ENCODE measurements at regions not wholly inside any gene's neighbourhood (a gene's known extent, or its start where the extent isn't known, plus 50 kb on each side); places are given as distances from the start of the nearest gene placed in this dataset.
A peak's percentile ranks its signal among the peaks of the same experiment; 100 is the strongest.

GRCh38 chr6:40899684-40900155 is 139.3 kb downstream of the UNC5CL start (continued):
- TF ChIP-seq PAXIP1 (CRISPR knock-in tag; conservative IDR thresholded peaks at IDR 0.05) (peak; percentile 96), MIXL1 (CRISPR knock-in tag; IDR thresholded peaks at IDR 0.05) (0 out of 2 replicates have a peak, but pooled peaks have one; percentile 28), ZNF672 (CRISPR knock-in tag; IDR thresholded peaks at IDR 0.05) (no peak), STAG1 (CRISPR knock-in tag; IDR thresholded peaks at IDR 0.05) (no peak; the same call in 1 of the 2 replicates), ZNF335 (CRISPR knock-in tag; IDR thresholded peaks at IDR 0.05) (peak; percentile 92), RXRA (CRISPR knock-in tag; IDR thresholded peaks at IDR 0.05) (peak; percentile 94), HMG20B (CRISPR knock-in tag; conservative IDR thresholded peaks at IDR 0.05) (peak; percentile 73; the same call in 1 of the 2 replicates), ELF3 (CRISPR knock-in tag; IDR thresholded peaks at IDR 0.05) (no peak), ZBTB26 (CRISPR knock-in tag; IDR thresholded peaks at IDR 0.05; ENCODE audit: borderline replicate concordance) (no peak), ZMYM3 (CRISPR knock-in tag; IDR thresholded peaks at IDR 0.05) (peak; percentile 29), GATAD1 (CRISPR knock-in tag; IDR thresholded peaks at IDR 0.05) (peak; percentile 44; the same call in 1 of the 2 replicates), STAT6 (CRISPR knock-in tag; IDR thresholded peaks at IDR 0.05; ENCODE audit: borderline replicate concordance) (peak; percentile 69; the same call in 1 of the 2 replicates), ZNF576 (CRISPR knock-in tag; IDR thresholded peaks at IDR 0.05) (no peak), ZFYVE20 (CRISPR knock-in tag; IDR thresholded peaks at IDR 0.05; ENCODE audit: borderline replicate concordance, low read depth) (no peak), ATF6 (CRISPR knock-in tag; conservative IDR thresholded peaks at IDR 0.05) (no peak), ETV6 (CRISPR knock-in tag; conservative IDR thresholded peaks at IDR 0.05) (no peak), SP140L (CRISPR knock-in tag; IDR thresholded peaks at IDR 0.05; ENCODE audit: borderline replicate concordance) (no peak), NCOA2 (CRISPR knock-in tag; IDR thresholded peaks at IDR 0.05) (peak; percentile 92)
